Stimulated activated CD8-positive, alpha-beta memory T cell treated with anti-CD3 and anti-CD28 coated beads, Interleukin-2, amount 100 ng/mL, for 1 hour (primary cell): ENCODE measurements at regions not wholly inside any gene's neighbourhood (a gene's known extent, or its start where the extent isn't known, plus 50 kb on each side); places are given as distances from the start of the nearest gene placed in this dataset.
A peak's percentile ranks its signal among the peaks of the same experiment; 100 is the strongest.
"Not testable (repeated sequence)": the region's sequence is repeated elsewhere in the genome, so short reads cannot be mapped to it uniquely, and the experiment has no call there.

Experiments
- DNase-seq, 2 donors: peaks; one replicate each; pipeline ENCODE4 v3.0.0-alpha.2; 2020; ENCODE audit warnings: low read depth in 2 of 2

GRCh38 chr6:15901141-15902115, 227.5 kb upstream of the MYLIP start:
- DNase-seq = no peak

- no peak for DNase-seq
Measured at GRCh38 chr6:15898693-15899092, 230.2 kb upstream of the MYLIP start.

DNA sequence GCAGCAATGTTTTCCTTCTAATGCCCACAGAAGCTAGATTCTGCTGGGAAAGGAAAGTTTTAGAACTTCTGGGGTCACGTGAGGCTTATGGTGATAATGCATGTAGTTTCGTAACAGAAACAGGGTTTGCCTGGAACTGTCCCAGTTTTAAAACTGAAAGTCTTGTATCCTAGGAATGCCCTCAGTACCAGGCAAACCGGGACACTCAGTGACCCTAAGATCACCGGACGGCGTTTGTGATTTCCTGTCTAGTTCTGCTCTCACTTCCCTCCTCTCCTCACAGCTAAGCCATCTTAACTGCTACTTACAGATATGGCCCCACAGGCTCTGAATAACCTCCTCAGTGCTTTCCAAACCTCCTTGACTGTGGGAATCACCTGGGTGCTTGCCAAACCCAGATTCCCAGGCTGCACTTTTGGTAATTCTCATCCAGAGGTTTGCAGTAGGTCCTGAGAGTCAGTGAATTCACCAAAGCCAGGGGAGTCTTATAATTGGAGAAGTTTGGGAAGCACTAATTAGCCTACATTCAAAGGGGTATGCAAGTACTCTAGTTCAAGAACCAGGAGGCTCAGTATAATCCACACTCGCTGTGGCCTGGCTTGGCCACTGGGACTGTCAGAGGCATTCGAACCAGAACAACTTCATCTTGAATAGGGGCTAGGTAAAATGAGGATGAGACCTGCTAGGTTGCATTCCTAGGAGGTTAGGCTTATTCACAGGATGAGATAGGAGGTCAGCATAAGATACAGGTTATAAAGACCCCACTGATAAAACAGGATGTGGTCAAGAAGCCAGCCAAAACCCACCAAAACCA, 231.6 kb upstream of the MYLIP start:
- DNase-seq = no peak

- DNase-seq = no peak
Measured at GRCh38 chr6:15894973-15895725, 232.3 kb upstream of the DTNBP1 start.

- DNase-seq = no peak
Measured at GRCh38 chr6:15893556-15894253, 230.9 kb upstream of the DTNBP1 start.

GRCh38 chr6:15892369-15892768, 229.5 kb upstream of the DTNBP1 start:
- DNase-seq = no peak

DNA sequence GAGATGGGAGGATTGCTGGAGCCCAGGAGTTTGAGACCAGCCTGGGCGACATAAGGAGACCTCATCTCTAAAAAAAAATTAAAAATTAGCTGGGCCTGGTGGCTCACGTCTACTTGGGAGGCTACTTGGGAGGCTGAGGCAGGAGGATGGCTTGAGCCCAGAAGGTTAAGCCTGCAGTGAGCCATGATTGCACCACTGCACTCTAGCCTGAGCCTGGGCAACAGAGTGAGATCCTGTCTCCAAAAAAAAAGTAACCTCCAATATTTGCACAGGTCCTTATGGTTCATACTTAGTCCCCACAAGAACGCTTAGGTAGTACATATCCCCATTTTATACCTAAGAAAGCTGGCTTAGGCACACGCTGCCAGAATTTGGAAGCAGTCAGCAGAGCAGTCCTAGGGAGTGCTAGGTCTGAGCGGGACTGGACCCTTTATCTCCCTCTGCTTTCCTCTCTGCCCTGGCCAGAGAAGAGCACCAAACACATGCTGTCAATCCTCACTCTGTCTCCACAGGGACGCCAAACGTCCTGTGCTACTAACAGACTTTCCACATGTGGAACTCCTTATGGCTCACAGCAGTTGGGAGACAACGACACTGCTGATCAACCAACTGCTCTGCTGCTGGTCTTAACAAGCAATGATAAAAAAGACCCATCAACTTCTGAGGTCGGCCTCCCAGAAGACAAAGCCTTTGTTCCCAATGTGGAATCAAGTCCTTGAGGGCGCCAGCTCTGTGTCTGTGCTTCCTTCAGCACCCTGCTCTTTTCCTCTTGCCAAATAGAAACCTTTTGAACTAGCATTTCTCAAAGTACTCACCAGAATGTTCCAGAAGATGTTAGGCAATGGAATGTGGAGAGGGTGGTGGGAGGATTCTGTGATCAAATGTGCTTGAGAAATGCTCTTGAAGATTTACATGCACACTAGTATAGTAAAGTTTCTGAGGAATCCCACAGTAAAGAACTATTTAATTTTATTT, 226.3 kb upstream of the DTNBP1 start:
- no peak for DNase-seq

- no peak for DNase-seq
Measured at GRCh38 chr6:15887491-15888461, 224.9 kb upstream of the DTNBP1 start.

- no peak for DNase-seq
Measured at GRCh38 chr6:15885624-15886023, 222.8 kb upstream of the DTNBP1 start.

- not testable (repeated sequence) for DNase-seq
Measured at GRCh38 chr6:15883593-15883992, 220.8 kb upstream of the DTNBP1 start.

GRCh38 chr6:15882915-15883314, 220.1 kb upstream of the DTNBP1 start:
- no peak for DNase-seq

DNA sequence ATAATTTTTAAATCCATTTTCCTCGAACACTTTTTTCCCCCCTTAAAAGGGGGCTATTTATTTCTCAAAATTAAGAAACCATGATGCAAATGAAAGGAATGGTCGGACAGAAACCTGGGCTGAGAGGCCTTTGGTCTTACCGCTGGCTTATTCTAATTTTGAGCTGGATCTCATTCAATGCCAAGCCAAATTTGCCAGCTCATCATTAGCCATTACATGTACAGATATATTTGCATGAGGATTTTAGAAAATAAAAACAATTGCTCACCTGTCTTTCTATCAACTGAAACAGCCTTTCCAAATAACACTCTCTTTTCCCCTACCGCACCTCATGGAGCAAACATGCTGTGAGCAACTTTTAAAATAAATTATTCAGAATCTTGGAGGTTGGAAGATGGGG, 219.5 kb upstream of the DTNBP1 start:
- DNase-seq = no peak

GRCh38 chr6:15881150-15881549, 218.3 kb upstream of the DTNBP1 start:
- DNase-seq = no peak

GRCh38 chr6:15880262-15880973, 217.6 kb upstream of the DTNBP1 start:
- no peak for DNase-seq

GRCh38 chr6:15879371-15880261, 216.8 kb upstream of the DTNBP1 start:
- DNase-seq = peak in 1 of 2 donors; percentile 7

DNA sequence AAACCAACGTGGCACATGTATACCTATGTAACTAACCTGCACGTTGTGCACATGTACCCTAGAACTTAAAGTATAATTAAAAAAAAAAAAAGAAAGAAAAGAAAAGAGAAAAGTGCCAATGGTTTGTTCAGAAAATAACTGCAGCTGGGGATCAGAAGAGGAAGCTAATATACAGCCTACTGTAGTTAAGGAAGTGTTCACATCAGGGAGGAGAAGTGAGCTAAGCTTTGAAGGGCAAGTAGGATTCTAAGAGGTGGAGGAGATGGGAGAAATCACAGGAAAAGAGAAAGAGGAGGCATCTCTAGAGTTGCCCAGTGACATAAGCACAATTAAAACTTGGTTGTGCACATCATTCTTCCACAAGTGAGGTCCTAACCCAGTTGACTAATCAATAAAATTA, 214.4 kb upstream of the DTNBP1 start:
- no peak for DNase-seq

- DNase-seq = no peak
Measured at GRCh38 chr6:15876406-15876805, 213.6 kb upstream of the DTNBP1 start.
